Right atrium auricular region (tissue), 2 donors: ENCODE measurements at regions not wholly inside any gene's neighbourhood (a gene's known extent, or its start where the extent isn't known, plus 50 kb on each side); places are given as distances from the start of the nearest gene placed in this dataset.

Source experiments
- DNase-seq: peaks from one replicate; pipeline ENCODE4 v3.0.0-alpha.2; 2019; ENCODE audit warnings: low spot score
- H3K27ac ChIP-seq, 2 donors: fragments of 200-600 bp; sonication (generic); 1 replicate in 1 of 2; 2 replicates in 1 of 2; pipeline ENCODE4 v1.5.1; 2016 to 2019
- H3K27me3 ChIP-seq, 2 donors: fragments of 200-600 bp; sonication (generic); one replicate each; pipeline versions ENCODE4 v1.5.1 to v1.6.0; 2017 to 2019
- H3K36me3 ChIP-seq: fragments of 200-600 bp; sonication (generic); one replicate; pipeline ENCODE4 v1.5.1; 2016
- H3K4me1 ChIP-seq, 2 donors: fragments of 200-600 bp; sonication (generic); one replicate each; pipeline versions ENCODE4 v1.5.1 to v1.6.0; 2017 to 2019
- H3K4me3 ChIP-seq, 2 donors: fragments of 200-600 bp; sonication (generic); 1 replicate in 1 of 2; 2 replicates in 1 of 2; pipeline ENCODE4 v1.5.1; 2017 to 2019; ENCODE audit warnings: mild to moderate bottlenecking in 1 of 2, moderate library complexity in 1 of 2
- H3K9me3 ChIP-seq, 2 donors: fragments of 200-600 bp; sonication (generic); one replicate each; pipeline ENCODE4 v1.5.1; 2019
- CTCF ChIP-seq, 2 donors: fragments of 200-600 bp; sonication (generic); IDR thresholded peaks; one replicate each; pipeline ENCODE4 v1.5.1; 2019; ENCODE audit warnings: antibody characterized with exemption in 2 of 2

- no peaks in the 10 kb centered on the region for H3K27me3 ChIP-seq
- H3K9me3 ChIP-seq: no peaks in the 10 kb centered on the region
- TF ChIP-seq CTCF (IDR thresholded peaks at IDR 0.05): no peak
- no peak overlapping the region for H3K4me3 ChIP-seq
- peaks cover 0 to under 1% of the 10 kb centered on the region in 2 donors for H3K4me1 ChIP-seq
- H3K36me3 ChIP-seq: no peaks in the 10 kb centered on the region
- no peak overlapping the region for H3K27ac ChIP-seq
- DNase-seq: no peak
Observed at GRCh38 chr4:1572521-1572920, 111.6 kb downstream of the FAM53A start.

GRCh38 chr4:1572010-1572385 lies 112.1 kb downstream of the FAM53A start:
- TF ChIP-seq CTCF (IDR thresholded peaks at IDR 0.05): no peak

DNA sequence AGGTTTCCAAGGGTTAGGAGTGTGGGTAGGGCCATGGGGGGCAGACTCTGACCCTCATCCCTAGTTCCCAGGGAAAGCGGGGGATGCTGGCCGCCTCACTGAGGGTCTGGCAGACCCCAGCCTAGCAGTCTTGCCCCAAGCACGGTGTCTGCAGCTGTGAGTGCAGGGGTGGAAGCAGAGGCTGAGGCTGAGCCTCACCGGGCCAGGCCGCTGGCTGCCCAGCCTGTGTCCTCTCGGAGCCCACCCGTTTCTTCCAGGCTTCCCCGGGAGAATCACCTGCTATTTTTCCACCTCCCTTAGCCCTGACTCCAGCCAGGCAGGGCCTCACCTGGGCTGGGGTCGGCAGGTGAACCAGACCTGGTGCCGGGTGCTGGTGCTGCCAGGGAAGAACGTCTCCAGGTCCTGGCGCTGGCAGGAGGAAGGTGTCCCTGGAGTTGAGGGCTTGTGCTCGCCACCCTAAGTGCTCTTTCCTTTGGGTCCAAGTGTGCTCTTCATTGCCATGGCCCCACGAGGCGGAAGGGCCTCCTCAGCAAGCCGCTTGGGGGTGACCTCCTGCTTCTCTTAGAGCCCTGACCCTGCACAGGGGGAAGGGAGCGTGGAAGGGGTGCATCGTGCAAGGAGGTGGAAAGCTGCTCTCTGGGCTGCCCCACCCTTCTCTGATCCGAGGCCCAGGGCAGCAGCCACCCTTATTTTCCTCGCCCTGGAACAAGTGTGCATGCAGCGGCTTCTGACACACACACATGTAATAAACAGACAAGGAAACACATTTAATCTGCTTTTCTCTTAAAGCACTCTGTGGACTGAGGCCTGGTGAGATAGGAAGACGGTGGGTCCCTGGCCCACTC lies 112.7 kb downstream of the FAM53A start:
- H3K27me3 ChIP-seq: no peaks in the 10 kb centered on the region
- no peaks in the 10 kb centered on the region for H3K36me3 ChIP-seq
- no peak overlapping the region for H3K27ac ChIP-seq
- no peak for TF ChIP-seq CTCF (IDR thresholded peaks at IDR 0.05)
- H3K4me1 ChIP-seq: no peaks in the 10 kb centered on the region
- no peaks in the 10 kb centered on the region for H3K9me3 ChIP-seq
- no peak for DNase-seq
- no peak overlapping the region for H3K4me3 ChIP-seq

More at GRCh38 chr4:1572010-1572385, 112.1 kb downstream of the FAM53A start:
- Histone ChIP-seq H3K27ac (no peak overlapping the region), H3K27me3 (no peaks in the 10 kb centered on the region), H3K9me3 (no peaks in the 10 kb centered on the region), H3K4me3 (no peak overlapping the region), H3K4me1 (no peaks in the 10 kb centered on the region), H3K36me3 (no peaks in the 10 kb centered on the region)
- DNase-seq: no peak

- Histone ChIP-seq H3K36me3 (no peaks in the 10 kb centered on the region), H3K9me3 (no peaks in the 10 kb centered on the region), H3K4me3 (no peak overlapping the region), H3K27me3 (no peaks in the 10 kb centered on the region), H3K4me1 (no peaks in the 10 kb centered on the region), H3K27ac (no peak overlapping the region)
- no peak for DNase-seq
- no peak for TF ChIP-seq CTCF (IDR thresholded peaks at IDR 0.05)
Observed at GRCh38 chr4:1570291-1571164, 113.6 kb downstream of the FAM53A start.

- Histone ChIP-seq H3K27me3 (peaks cover 0 to 6% of the 10 kb centered on the region in 2 donors), H3K4me1 (no peaks in the 10 kb centered on the region), H3K9me3 (no peaks in the 10 kb centered on the region), H3K27ac (no peak overlapping the region), H3K36me3 (no peaks in the 10 kb centered on the region), H3K4me3 (no peak overlapping the region)
- DNase-seq: no peak
- TF ChIP-seq CTCF (IDR thresholded peaks at IDR 0.05): no peak
Observed at GRCh38 chr4:1569461-1570151, 114.5 kb downstream of the FAM53A start.
